IPS DF 4.7 (cell line): ENCODE measurements at regions not wholly inside any gene's neighbourhood (a gene's known extent, or its start where the extent isn't known, plus 50 kb on each side); places are given as distances from the start of the nearest gene placed in this dataset.
"Not testable (repeated sequence)": the region's sequence is repeated elsewhere in the genome, so short reads cannot be mapped to it uniquely, and the experiment has no call there.

Experiments used
- DNase-seq: peaks from one replicate; pipeline ENCODE4 v3.0.0-alpha.2; 2013; ENCODE audit warnings: low spot score; ENCODE audit errors: extremely low read depth

DNA sequence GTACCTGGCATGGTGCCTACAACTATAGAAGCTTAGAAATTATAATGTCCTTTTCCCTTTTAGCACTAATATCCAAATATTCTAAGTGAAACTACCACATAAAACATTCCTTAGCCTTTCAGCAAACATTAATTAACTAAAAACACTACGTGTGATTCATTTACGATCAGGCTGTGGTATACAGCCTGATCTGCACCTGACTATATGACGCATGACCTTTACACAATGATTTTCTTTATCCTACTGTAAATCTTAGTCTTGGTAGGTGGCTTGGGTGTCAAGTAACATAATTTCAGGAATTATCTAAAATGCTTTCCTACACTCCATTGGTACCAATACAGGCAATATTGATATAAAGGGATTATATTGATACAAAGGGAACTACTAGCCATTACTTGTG lies 686.7 kb downstream of the DTWD2 start:
- no peak for DNase-seq

DNA sequence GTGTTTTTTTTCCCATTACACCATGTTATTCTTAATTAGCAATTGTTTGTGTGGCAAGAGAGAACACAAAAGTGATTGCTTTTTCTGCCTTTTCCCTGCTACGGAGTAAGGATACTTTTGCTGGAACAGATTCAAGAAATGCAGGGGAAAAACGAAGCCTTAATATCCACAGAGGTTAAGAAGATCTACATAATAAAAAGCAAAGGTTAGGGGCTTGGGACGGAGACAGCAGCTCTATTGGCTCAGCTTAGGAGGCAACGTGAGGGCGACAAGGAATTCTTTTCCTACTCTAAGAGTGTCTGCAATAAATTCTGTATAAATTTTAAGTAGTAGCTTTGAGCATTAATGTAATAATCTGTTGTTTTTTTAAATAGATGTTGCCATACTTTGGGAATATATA lies 693.3 kb downstream of the DTWD2 start:
- DNase-seq: no peak

- no peak for DNase-seq
Measured at GRCh38 chr5:118293378-118293777, 695.0 kb downstream of the DTWD2 start.

GRCh38 chr5:118290204-118290603 lies 698.1 kb downstream of the DTWD2 start:
- no peak for DNase-seq

GRCh38 chr5:118284230-118284629 lies 704.1 kb downstream of the DTWD2 start:
- not testable (repeated sequence) for DNase-seq

GRCh38 chr5:118282480-118283038 lies 705.8 kb downstream of the DTWD2 start:
- not testable (repeated sequence) for DNase-seq

DNA sequence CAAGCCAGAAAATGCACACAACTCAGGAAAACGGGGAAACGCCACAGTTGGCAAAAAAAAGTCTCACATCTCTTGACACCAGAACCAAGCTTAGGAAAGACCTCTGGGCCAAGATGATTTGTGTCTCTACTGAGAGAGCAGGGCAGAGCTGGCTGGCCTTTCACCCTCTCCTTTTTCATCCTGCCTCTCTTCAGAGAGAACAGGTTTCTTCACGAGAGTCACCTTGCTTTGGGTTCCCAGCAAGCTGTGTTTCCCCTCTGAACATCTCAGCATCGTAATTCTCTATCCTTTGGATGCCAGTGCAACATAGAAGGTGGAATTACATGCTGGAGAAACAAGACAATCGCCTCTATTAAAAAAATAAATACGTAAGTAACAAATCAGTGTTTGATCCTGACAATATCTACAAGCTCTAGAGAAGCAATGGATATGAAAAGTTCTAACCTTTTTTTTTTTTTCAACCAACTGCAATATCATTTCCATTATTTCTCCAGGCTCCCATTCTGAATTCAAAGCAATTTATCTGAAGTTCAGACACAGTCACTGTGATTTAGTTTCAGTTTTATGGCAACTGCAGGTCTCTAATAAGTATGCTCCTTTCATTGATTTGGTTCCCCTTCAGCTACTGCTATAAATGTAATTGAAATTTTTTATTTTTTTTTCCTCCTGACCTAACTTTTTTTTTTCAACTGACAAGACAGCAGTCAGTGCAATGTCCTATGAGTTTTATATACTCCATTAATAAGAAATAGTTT lies 708.6 kb downstream of the DTWD2 start:
- no peak for DNase-seq

DNA sequence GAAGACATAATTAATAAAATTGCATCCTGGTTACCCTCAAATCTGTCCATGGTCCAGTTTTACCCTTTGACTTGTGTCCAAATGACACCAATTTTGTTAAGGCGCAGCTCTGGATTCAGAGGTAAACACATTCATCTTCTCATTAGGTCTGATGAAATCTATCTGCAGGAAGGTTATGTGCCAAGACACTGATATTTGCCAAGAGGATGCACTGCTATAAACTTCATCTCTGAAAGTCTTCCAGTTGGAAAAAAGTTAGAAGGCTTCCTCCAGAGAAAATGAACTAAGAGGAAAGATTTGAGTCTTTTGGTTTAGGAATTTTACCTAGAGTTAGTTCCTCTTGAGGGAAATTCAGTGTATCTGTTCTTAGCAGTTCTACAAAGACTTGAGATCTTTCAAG lies 717.8 kb downstream of the DTWD2 start:
- DNase-seq: no peak

- DNase-seq: no peak
Measured at GRCh38 chr5:118258223-118258622, 730.1 kb downstream of the DTWD2 start.

- DNase-seq: no peak
Measured at GRCh38 chr5:118257066-118257465, 731.3 kb downstream of the DTWD2 start.

GRCh38 chr5:118253225-118254061 lies 734.9 kb downstream of the DTWD2 start:
- no peak for DNase-seq

GRCh38 chr5:118249386-118249785 lies 739.0 kb downstream of the DTWD2 start:
- no peak for DNase-seq

DNA sequence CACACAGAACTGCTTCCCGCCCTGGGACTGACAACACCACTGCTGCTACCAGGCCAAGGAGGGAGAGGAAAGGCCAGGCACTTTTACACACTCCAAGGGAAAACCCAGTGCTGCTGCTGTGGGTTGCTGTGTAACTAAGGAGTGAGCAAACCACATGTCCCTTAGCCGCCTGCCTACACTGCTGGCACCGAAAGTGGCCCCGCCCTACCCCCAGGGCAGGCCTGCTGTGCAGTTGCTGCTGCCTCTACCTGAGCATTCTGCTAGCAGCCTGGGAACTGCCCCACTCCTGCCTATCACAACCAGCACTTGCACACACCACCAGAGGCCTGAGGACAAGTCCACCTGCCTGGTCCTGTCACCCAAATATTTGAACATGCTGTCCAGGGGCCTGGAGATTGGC lies 740.9 kb downstream of the DTWD2 start:
- DNase-seq: no peak

GRCh38 chr5:118243613-118244012 lies 744.7 kb downstream of the DTWD2 start:
- DNase-seq: no peak

DNA sequence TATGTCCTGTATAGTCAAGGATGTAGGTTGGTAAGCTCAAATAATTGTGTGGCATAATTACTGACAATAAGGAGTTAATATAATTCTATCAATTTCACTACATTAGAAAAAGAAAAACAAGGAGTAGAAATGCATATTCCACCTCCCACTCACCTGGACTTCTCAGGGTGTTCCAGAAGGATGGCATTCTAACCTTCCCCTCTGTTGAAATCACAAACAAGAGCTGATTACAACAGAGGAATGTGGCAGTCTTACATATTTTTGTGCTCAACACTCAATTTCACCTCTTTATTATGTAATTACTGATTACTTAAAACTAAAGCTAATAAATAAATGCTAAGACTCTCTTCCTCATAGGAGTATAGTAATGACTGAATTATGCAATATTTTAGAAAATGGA lies 745.3 kb downstream of the DTWD2 start:
- no peak for DNase-seq

DNA sequence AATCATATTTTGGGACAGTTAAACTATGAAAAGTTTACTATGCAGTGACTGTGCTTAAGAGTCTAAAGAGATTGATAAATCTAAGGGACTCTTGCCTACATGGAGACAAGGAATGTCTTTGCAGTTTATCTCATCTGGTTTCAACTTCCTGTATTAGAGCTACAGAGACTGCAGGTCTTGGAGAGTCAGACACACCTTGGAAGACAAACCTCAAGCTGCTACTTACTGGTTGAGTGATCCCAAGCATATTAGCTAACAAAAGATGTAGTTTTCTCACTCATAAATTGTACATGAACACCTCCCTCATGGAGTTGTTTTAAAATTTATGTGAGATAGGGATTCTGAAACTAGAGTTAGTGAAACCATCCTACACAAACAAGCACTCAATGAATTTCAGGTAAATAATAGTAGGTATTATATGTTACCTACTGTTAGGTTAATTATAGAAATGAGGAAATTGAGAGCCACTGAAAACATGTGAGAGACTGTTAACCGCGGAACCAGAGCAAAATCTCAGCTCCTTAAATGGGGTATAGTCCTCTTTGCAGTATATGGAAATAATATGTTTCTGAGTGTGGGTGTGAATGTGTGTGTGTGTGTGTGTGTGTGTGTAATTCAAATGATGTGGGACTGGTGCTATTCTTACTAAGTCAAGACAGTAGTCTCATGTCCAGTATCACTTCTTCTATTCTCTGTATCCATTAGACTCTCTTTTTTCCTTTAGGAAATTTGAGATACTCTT lies 752.1 kb downstream of the DTWD2 start:
- DNase-seq: no peak

DNA sequence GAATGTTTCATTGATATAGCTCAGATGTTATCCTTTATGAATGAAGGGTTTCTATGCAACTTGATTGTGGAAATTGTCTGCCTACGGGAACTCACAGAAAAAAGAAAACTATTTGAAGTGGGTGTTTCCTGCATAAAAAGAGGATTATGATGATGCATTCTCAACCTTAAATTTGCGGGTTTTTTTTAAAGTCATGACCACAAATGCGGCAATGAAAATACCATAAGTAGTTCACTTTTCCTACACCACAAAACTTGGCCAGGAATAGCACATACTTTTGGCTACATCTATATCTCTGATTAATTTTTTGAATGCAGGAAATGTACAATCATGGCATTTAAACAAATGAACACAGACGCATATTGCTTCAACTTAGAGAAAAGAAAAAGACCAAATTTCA lies 754.7 kb downstream of the DTWD2 start:
- no peak for DNase-seq

DNA sequence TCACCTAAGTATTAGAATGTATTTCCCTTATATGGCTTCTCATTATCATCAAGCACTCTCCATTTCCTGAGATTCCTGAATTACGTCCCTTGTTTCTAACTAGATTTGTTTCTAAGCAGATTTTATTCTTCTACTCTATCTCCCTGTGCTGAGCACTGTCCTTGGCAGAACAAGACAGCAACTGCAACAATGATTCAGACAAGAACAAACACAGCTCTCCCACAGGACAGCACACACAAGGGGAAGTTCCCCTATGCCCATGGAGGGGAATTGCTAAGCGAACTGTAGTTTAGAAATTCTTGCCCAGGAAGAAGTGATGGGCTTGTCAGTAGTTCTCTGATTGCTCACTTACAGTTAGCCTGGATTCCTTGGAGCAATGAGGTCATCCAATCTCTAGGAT lies 759.9 kb downstream of the DTWD2 start:
- no peak for DNase-seq

DNA sequence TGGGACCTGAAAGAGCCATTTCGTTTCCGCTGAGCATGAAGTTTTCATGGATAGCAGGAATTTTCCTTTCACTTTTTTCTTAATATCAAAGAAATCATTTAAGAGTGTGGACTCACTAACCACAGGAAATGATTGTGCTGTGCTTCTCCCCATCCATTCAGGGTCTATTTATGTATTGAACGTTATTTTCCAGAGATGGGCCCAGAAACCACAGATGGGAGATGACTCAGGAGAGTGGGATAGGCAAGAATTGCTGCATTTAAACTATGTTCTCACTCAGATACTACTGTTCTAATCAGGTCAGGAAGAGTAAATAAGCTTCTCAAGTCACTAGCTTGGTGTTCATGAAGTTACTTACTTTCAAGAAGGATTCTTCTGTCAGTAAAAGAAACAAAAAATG lies 763.8 kb downstream of the DTWD2 start:
- no peak for DNase-seq

DNA sequence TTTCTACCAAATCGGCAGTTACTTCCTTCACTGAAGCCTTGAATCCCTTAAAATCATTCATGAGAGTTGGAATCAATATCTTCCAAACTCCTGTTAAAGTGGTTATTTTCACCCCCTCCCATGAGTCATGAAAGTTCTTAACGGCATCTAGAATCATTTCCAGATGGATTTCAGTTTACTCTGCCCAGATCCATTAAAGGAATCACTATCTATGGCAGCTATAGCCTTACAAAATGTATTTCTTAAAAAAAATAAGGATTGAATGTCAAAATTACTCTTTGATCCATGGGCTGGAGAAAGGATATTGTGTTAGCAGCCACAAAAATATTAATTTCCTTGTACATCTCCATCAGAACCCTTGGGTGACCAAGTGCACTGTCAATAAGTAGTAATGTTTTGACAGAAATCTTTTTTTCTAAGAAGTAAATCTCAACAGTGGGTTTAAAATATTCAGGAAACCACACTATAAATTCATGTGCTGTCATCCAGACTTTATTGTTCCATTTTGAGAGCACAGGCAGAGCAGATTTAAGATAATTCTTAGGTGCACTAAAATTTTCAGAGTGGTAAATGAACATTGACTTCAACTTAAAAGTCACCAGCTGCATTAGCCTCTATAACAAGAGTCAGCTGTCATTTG lies 767.7 kb downstream of the DTWD2 start:
- no peak for DNase-seq

DNA sequence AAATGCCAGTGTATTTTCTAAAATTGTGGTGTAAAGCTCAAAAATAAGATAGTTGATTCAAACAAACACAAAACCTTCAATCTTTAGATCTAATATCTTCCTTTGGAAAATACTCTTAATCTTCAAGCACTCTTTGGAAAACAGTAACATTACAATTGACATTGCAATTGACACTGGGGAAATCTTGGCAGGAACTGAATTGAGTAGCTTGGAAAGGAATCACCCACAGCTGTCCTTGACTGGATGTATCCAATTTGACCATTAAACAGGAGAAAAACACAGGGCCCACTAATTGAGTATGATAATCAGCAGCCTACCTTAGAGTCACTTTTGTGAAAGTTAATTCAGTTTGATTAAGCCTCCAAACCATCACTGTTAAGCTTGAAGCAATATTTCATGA lies 776.7 kb downstream of the DTWD2 start:
- no peak for DNase-seq
